GM21717 (cell line): ENCODE measurements at regions not wholly inside any gene's neighbourhood (a gene's known extent, or its start where the extent isn't known, plus 50 kb on each side); places are given as distances from the start of the nearest gene placed in this dataset.
"Not testable (repeated sequence)": the region's sequence is repeated elsewhere in the genome, so short reads cannot be mapped to it uniquely, and the experiment has no call there.

Experiments used
- ATAC-seq: cut with Tn5 transposase; IDR thresholded peaks from one replicate; pipeline ENCODE4 v1.9.1; 2021; ENCODE audit warnings: mild to moderate bottlenecking, moderate library complexity; ENCODE audit not compliant: unreplicated experiment

- no peak for ATAC-seq
Observed at GRCh38 chr2:187985923-187986322, 305.8 kb upstream of the GULP1 start.

GRCh38 chr2:187986390-187987105 lies 305.1 kb upstream of the GULP1 start:
- no peak for ATAC-seq

GRCh38 chr2:187988348-187988747 lies 303.3 kb upstream of the GULP1 start:
- peak; percentile 39 for ATAC-seq

- ATAC-seq: no peak
Observed at GRCh38 chr2:187989925-187990623, 301.6 kb upstream of the GULP1 start.

GRCh38 chr2:187991389-187991788 lies 300.3 kb upstream of the GULP1 start:
- ATAC-seq: no peak

GRCh38 chr2:187994464-187995331 lies 297.0 kb upstream of the GULP1 start:
- ATAC-seq: peak; percentile 60

GRCh38 chr2:187995556-187995955 lies 296.1 kb upstream of the GULP1 start:
- no peak for ATAC-seq

GRCh38 chr2:187996630-187997029 lies 295.0 kb upstream of the GULP1 start:
- ATAC-seq: no peak

- ATAC-seq: no peak
Observed at GRCh38 chr2:188000189-188000588, 291.5 kb upstream of the GULP1 start.

GRCh38 chr2:188003800-188004199 lies 287.9 kb upstream of the GULP1 start:
- ATAC-seq: no peak

GRCh38 chr2:188013767-188014166 lies 277.9 kb upstream of the GULP1 start:
- no peak for ATAC-seq

GRCh38 chr2:188016917-188017316 lies 274.8 kb upstream of the GULP1 start:
- no peak for ATAC-seq

GRCh38 chr2:188022389-188022788 lies 269.3 kb upstream of the GULP1 start:
- ATAC-seq: no peak

GRCh38 chr2:188023035-188023434 lies 268.6 kb upstream of the GULP1 start:
- no peak for ATAC-seq

- no peak for ATAC-seq
Observed at GRCh38 chr2:188024811-188025210, 266.9 kb upstream of the GULP1 start.

GRCh38 chr2:188028739-188029138 lies 262.9 kb upstream of the GULP1 start:
- no peak for ATAC-seq

- no peak for ATAC-seq
Observed at GRCh38 chr2:188032306-188032705, 259.4 kb upstream of the GULP1 start.

GRCh38 chr2:188032786-188033185 lies 258.9 kb upstream of the GULP1 start:
- no peak for ATAC-seq

- not testable (repeated sequence) for ATAC-seq
Observed at GRCh38 chr2:188033240-188033639, 258.4 kb upstream of the GULP1 start.

GRCh38 chr2:188034102-188034501 lies 257.6 kb upstream of the GULP1 start:
- ATAC-seq: not testable (repeated sequence)

- not testable (repeated sequence) for ATAC-seq
Observed at GRCh38 chr2:188035377-188035776, 256.3 kb upstream of the GULP1 start.
